ENCODE measurements at regions not wholly inside any gene's neighbourhood (a gene's known extent, or its start where the extent isn't known, plus 50 kb on each side); places are given as distances from the start of the nearest gene placed in this dataset.
A peak's percentile ranks its signal among the peaks of the same experiment; 100 is the strongest.

DNA sequence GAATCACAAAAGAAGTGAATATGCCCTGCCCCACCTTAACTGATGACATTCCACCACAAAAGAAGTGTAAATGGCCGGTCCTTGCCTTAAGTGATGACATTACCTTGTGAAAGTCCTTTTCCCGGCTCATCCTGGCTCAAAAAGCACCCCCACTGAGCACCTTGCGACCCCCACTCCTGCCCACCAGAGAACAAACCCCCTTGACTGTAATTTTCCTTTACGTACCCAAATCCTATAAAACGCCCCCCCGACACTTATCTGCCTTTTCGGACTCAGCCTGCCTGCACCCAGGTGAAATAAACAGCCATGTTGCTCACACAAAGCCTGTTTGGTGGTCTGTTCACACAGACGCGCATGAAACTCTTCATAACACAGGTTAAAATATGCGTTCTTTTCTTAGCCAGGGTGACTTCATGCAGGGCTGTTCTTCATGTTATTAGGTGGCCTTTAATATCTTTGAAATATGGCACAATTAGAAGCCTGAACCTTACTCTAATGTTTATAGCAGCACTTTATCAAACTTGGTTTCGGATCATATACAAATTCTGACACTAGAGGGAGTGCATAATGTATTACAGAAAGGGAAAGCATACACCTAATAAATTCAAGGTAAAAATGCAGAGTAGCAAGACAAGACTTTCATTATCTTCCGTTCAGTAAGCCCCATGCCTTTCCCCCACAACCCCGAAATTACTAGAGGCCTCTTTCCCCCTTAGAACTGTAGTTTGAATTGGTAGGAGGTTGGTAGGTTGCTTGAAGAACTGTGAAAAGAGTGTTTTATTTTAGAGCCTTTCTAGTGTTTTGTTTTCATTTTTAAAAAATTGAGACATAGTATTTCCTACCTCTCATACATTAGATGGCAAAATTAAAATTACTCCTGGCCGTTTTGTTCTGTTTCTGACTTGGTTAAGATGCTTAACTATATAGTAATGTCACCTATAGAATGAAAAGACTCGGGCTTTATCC lies 117.9 kb downstream of the NPY start:
- no peak for DNase-seq (ENCODE audit: low read depth, low spot score)
- Histone ChIP-seq H3K79me2 (ENCODE audit: control insufficient read depth, insufficient read depth, low read length) (no peaks in the 10 kb centered on the region), H2AFZ (ENCODE audit: control insufficient read depth, low read length) (peak overlapping the region; percentile 82), H3K4me3 (ENCODE audit: control insufficient read depth in 2 of 3, extremely low read depth in 1 of 3, insufficient read depth in 2 of 3, low read depth in 1 of 3, low read length in 3 of 3) (peak overlapping the region in 1 of 3 experiments; percentile 19), H4K20me1 (ENCODE audit: control insufficient read depth, extremely low read depth, insufficient read depth, low read length) (no peaks in the 10 kb centered on the region), H3K9me3 (ENCODE audit: control insufficient read depth, low read depth, low read length) (no peaks in the 10 kb centered on the region), H3K4me1 (ENCODE audit: control insufficient read depth, extremely low read depth, insufficient read depth, low read length) (peaks cover 13% of the 10 kb centered on the region), H3K9ac (ENCODE audit: control insufficient read depth, extremely low read depth, insufficient read depth, low read length) (no peak overlapping the region), H3K9me1 (ENCODE audit: control insufficient read depth, extremely low read depth, insufficient read depth, low read length) (no peaks in the 10 kb centered on the region), H3K4me2 (ENCODE audit: control insufficient read depth, extremely low read depth, insufficient read depth, low read depth, low read length) (peak overlapping the region; percentile 39), H3K27me3 (ENCODE audit: control insufficient read depth, extremely low read depth, insufficient read depth, low read length) (no peaks in the 10 kb centered on the region), H3K27ac (ENCODE audit: control insufficient read depth, insufficient read depth, low read length) (no peak overlapping the region), H3K36me3 (ENCODE audit: control insufficient read depth in 2 of 2, extremely low read depth in 1 of 2, insufficient read depth in 2 of 2, low read length in 2 of 2) (no peaks in the 10 kb centered on the region)
- dilution Hi-C loops (cut with MboI; ENCODE audit: extremely low pct_ligation_motif_present, low sequenced_read_pairs): no loop called here
- no peak for TF ChIP-seq EZH2 (IDR thresholded peaks at IDR 0.05; ENCODE audit: low read length)
- TF ChIP-seq, protein P1, sequence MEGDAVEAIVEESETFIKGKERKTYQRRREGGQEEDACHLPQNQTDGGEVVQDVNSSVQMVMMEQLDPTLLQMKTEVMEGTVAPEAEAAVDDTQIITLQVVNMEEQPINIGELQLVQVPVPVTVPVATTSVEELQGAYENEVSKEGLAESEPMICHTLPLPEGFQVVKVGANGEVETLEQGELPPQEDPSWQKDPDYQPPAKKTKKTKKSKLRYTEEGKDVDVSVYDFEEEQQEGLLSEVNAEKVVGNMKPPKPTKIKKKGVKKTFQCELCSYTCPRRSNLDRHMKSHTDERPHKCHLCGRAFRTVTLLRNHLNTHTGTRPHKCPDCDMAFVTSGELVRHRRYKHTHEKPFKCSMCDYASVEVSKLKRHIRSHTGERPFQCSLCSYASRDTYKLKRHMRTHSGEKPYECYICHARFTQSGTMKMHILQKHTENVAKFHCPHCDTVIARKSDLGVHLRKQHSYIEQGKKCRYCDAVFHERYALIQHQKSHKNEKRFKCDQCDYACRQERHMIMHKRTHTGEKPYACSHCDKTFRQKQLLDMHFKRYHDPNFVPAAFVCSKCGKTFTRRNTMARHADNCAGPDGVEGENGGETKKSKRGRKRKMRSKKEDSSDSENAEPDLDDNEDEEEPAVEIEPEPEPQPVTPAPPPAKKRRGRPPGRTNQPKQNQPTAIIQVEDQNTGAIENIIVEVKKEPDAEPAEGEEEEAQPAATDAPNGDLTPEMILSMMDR (optimal IDR thresholded peaks at IDR 0.05 in 1 of 3, IDR thresholded peaks at IDR 0.05 in 1 of 3, conservative IDR thresholded peaks at IDR 0.05 in 1 of 3; ENCODE audit: extremely low read depth in 1 of 3, insufficient read depth in 2 of 3, low read length in 3 of 3): peak in 2 of 3 experiments; percentile 31 to 49
- no peak for FAIRE-seq

DNA sequence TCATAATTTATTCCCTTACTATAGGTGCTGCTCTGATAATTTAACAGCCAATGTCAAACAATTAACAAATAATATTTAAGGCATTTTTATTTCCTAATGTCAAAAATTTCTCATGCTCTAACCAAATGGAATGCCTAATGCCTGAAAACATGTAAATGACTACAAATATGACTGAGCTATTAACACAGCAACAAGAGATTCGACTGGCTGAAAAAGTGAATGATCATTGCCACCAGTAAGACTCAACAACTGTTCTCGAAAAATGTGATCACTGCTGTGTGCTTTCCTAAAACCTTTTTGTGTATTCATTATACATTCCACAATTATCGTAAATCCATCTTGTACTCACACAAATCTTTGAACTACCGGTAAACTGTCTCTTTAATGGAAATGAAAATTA lies 118.7 kb downstream of the NPY start:
- Histone ChIP-seq H3K9me3 (ENCODE audit: control insufficient read depth, low read depth, low read length) (no peaks in the 10 kb centered on the region), H3K4me3 (ENCODE audit: control insufficient read depth in 2 of 3, extremely low read depth in 1 of 3, insufficient read depth in 2 of 3, low read depth in 1 of 3, low read length in 3 of 3) (no peak overlapping the region), H3K4me2 (ENCODE audit: control insufficient read depth, extremely low read depth, insufficient read depth, low read depth, low read length) (no peak overlapping the region), H3K36me3 (ENCODE audit: control insufficient read depth in 2 of 2, extremely low read depth in 1 of 2, insufficient read depth in 2 of 2, low read length in 2 of 2) (no peaks in the 10 kb centered on the region), H3K9me1 (ENCODE audit: control insufficient read depth, extremely low read depth, insufficient read depth, low read length) (no peaks in the 10 kb centered on the region), H3K27ac (ENCODE audit: control insufficient read depth, insufficient read depth, low read length) (no peak overlapping the region), H3K4me1 (ENCODE audit: control insufficient read depth, extremely low read depth, insufficient read depth, low read length) (peaks cover 13% of the 10 kb centered on the region), H3K79me2 (ENCODE audit: control insufficient read depth, insufficient read depth, low read length) (no peaks in the 10 kb centered on the region), H3K27me3 (ENCODE audit: control insufficient read depth, extremely low read depth, insufficient read depth, low read length) (no peaks in the 10 kb centered on the region), H2AFZ (ENCODE audit: control insufficient read depth, low read length) (peak overlapping the region; percentile 82), H4K20me1 (ENCODE audit: control insufficient read depth, extremely low read depth, insufficient read depth, low read length) (no peaks in the 10 kb centered on the region), H3K9ac (ENCODE audit: control insufficient read depth, extremely low read depth, insufficient read depth, low read length) (no peak overlapping the region)
- FAIRE-seq (no peak), DNase-seq (ENCODE audit: low read depth, low spot score) (no peak)
- dilution Hi-C loops (cut with MboI; ENCODE audit: extremely low pct_ligation_motif_present, low sequenced_read_pairs): no loop called here
- TF ChIP-seq, protein P1 (optimal IDR thresholded peaks at IDR 0.05 in 1 of 3, IDR thresholded peaks at IDR 0.05 in 1 of 3, conservative IDR thresholded peaks at IDR 0.05 in 1 of 3; ENCODE audit: extremely low read depth in 1 of 3, insufficient read depth in 2 of 3, low read length in 3 of 3): no peak
- no peak for TF ChIP-seq EZH2 (IDR thresholded peaks at IDR 0.05; ENCODE audit: low read length)

Measured in keratinocyte (primary cell).